ENCODE measurements at regions not wholly inside any gene's neighbourhood (a gene's known extent, or its start where the extent isn't known, plus 50 kb on each side); places are given as distances from the start of the nearest gene placed in this dataset.
A peak's percentile ranks its signal among the peaks of the same experiment; 100 is the strongest.

DNA sequence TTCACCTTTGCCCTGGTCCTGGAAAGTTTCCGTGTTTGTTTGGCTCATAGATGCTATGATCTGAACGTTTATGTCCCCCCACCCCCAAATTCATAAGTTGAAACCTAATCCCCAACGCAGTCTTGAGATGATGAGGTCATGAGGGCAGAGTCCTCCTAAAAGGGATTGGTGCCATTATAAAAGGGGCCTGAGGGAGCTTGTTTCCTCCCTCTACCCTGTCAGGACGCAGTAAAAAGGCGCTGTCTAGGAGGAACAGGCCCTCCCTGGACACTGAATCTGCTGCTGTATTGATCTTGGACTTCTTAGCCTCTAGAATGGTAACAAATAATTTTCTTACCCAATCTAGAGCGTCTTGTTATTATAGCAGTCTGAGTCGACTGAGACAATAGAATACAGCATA, 2190.6 kb upstream of the TENM3 start:
- H3K9me3 Mint-ChIP-seq (ENCODE audit: unreplicated experiment), result no peaks in the 10 kb centered on the region
- H3K27ac Mint-ChIP-seq (ENCODE audit: unreplicated experiment), result no peak overlapping the region
- TF ChIP-seq, protein P1, sequence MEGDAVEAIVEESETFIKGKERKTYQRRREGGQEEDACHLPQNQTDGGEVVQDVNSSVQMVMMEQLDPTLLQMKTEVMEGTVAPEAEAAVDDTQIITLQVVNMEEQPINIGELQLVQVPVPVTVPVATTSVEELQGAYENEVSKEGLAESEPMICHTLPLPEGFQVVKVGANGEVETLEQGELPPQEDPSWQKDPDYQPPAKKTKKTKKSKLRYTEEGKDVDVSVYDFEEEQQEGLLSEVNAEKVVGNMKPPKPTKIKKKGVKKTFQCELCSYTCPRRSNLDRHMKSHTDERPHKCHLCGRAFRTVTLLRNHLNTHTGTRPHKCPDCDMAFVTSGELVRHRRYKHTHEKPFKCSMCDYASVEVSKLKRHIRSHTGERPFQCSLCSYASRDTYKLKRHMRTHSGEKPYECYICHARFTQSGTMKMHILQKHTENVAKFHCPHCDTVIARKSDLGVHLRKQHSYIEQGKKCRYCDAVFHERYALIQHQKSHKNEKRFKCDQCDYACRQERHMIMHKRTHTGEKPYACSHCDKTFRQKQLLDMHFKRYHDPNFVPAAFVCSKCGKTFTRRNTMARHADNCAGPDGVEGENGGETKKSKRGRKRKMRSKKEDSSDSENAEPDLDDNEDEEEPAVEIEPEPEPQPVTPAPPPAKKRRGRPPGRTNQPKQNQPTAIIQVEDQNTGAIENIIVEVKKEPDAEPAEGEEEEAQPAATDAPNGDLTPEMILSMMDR (IDR thresholded peaks at IDR 0.05), result no peak
- H3K36me3 Mint-ChIP-seq (ENCODE audit: unreplicated experiment), result no peaks in the 10 kb centered on the region
- no peak for DNase-seq (ENCODE audit: extremely low spot score, unreplicated experiment)
- peaks cover 60% of the 10 kb centered on the region for H3K27me3 Mint-ChIP-seq (ENCODE audit: unreplicated experiment)
- peaks cover 5% of the 10 kb centered on the region for H3K4me1 Mint-ChIP-seq (ENCODE audit: unreplicated experiment)
- H3K4me3 Mint-ChIP-seq (ENCODE audit: unreplicated experiment), result no peak overlapping the region

DNA sequence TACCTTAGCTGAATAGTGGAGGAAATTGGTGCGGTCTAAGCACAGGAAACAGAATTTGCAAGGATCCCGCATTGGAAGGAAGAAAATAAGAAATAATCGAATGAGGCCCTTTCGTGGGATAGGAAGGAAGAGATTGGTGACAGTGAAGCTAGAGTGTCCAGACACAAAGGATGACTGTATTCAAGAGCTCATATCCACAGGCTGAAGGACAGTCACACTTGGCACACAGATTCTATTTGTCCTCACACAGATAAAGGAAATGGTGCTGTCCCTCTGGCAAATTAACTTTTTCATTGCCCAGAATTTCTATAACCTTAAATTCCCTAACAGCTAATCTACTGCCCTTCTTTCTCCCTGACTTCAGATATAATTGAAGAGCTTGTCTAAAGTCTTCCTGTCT, 2188.9 kb upstream of the TENM3 start:
- no peak overlapping the region for H3K4me3 Mint-ChIP-seq (ENCODE audit: unreplicated experiment)

DNA sequence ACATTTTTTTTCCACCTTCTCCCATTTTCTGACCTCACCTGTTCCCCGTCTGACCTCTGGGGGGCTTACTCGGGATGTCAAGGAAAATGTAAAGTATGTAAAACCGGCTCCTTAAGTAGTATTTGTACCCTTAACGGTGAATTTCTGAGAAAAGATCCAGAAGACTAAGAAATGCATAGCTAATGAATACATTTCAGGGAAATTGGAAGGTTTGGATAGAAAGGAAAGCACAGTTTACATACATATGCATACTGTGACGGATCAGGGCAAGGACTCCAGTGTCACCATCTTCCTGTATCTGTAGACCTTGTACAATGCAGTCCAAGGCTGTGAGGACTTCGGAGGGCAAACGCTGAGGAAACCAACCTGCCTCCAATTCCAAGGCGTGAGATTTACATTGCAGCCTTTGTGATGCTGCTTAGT, 2185.9 kb upstream of the TENM3 start:
- Mint-ChIP-seq H3K27me3 (ENCODE audit: unreplicated experiment) (peaks cover 68% of the 10 kb centered on the region), H3K36me3 (ENCODE audit: unreplicated experiment) (no peaks in the 10 kb centered on the region), H3K9me3 (ENCODE audit: unreplicated experiment) (no peaks in the 10 kb centered on the region), H3K4me1 (ENCODE audit: unreplicated experiment) (peaks cover 23% of the 10 kb centered on the region), H3K4me3 (ENCODE audit: unreplicated experiment) (peak overlapping the region; percentile 73), H3K27ac (ENCODE audit: unreplicated experiment) (no peak overlapping the region)
- no peak for DNase-seq (ENCODE audit: extremely low spot score, unreplicated experiment)
- TF ChIP-seq, protein P1 (IDR thresholded peaks at IDR 0.05), result peak; percentile 5

More for the DNA sequence above, 2188.9 kb upstream of the TENM3 start:
- DNase-seq (ENCODE audit: extremely low spot score, unreplicated experiment), result no peak
- H3K4me1 Mint-ChIP-seq (ENCODE audit: unreplicated experiment), result peaks cover 8% of the 10 kb centered on the region
- H3K27me3 Mint-ChIP-seq (ENCODE audit: unreplicated experiment), result peaks cover 62% of the 10 kb centered on the region
- H3K36me3 Mint-ChIP-seq (ENCODE audit: unreplicated experiment), result no peaks in the 10 kb centered on the region
- TF ChIP-seq, protein P1 (IDR thresholded peaks at IDR 0.05), result no peak
- no peaks in the 10 kb centered on the region for H3K9me3 Mint-ChIP-seq (ENCODE audit: unreplicated experiment)
- no peak overlapping the region for H3K27ac Mint-ChIP-seq (ENCODE audit: unreplicated experiment)

DNA sequence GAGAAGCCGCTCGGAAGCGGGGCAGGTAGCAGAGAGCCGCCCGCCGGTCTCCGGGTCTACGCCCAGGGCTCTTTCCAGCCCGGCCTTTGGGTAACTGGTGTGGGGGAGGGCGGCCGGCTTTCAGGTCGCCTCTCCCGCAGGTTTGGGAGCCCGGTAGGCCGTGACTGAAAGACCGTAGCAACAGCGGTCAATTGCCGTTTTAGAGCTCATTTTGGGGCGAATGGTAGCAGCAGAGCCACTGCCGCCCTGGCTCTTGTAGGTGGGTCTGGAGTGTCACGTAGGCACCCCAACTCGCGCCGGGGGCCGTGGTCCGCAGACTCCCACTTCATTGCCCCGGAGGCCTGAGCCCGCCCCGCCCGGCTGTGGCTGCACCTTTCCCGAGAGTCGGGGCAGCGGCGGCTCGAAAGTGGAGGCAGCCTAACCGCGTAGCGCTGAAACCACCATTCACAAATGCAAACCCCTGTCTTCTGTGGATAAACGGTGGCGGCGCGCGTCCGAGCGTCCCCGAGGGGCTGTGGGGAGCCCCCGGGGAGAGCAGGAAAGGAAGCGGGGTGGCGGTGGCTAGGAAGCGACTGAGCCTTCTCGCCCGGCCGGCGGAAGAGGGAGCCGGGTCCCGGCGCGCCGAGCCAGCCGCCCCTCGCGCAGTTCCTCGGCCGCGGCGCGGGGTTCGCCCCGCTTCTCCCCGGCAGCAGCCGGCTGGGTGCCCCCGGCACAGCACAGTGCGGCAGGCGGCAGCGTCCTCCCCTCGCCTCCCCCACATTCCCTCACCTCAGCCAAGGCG, 2185.1 kb upstream of the TENM3 start:
- no peaks in the 10 kb centered on the region for H3K9me3 Mint-ChIP-seq (ENCODE audit: unreplicated experiment)
- peak; percentile 84 for DNase-seq (ENCODE audit: extremely low spot score, unreplicated experiment)
- TF ChIP-seq, protein P1 (IDR thresholded peaks at IDR 0.05), result no peak
- peaks cover 2% of the 10 kb centered on the region for H3K36me3 Mint-ChIP-seq (ENCODE audit: unreplicated experiment)
- H3K27ac Mint-ChIP-seq (ENCODE audit: unreplicated experiment), result no peak overlapping the region
- peaks cover 70% of the 10 kb centered on the region for H3K27me3 Mint-ChIP-seq (ENCODE audit: unreplicated experiment)
- H3K4me3 Mint-ChIP-seq (ENCODE audit: unreplicated experiment), result peak overlapping the region; percentile 73
- H3K4me1 Mint-ChIP-seq (ENCODE audit: unreplicated experiment), result peaks cover 23% of the 10 kb centered on the region

DNA sequence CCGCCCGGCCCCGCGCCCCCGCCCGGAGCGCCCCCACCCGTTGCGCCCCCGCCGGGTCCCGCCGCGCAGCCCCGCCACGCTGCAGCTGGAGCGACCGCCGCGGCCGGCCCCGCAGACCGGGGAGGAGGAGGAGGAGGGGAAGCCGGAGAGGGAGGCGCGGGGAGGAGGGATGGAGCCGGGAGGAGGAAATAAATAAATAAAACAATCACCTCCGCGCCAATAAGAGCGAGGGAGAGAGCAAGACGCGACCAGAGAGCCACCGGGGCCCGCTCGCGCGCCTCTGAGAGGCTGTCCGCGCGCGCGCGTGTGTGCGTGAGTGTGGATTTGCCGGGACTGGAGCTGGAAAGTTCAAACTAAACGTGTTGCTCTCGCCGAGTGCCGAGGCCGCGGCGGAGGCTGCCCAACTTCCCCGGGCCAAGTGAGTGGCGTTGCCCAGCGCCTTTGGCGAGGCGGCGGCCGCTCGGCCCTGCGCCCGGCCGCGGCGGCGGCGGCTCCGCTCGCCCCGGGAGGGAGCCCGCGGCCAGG, 2184.4 kb upstream of the TENM3 start:
- peaks cover 2% of the 10 kb centered on the region for H3K36me3 Mint-ChIP-seq (ENCODE audit: unreplicated experiment)
- peak; percentile 86 for DNase-seq (ENCODE audit: extremely low spot score, unreplicated experiment)
- TF ChIP-seq, protein P1 (IDR thresholded peaks at IDR 0.05), result no peak
- peaks cover 23% of the 10 kb centered on the region for H3K4me1 Mint-ChIP-seq (ENCODE audit: unreplicated experiment)
- no peaks in the 10 kb centered on the region for H3K9me3 Mint-ChIP-seq (ENCODE audit: unreplicated experiment)
- H3K27ac Mint-ChIP-seq (ENCODE audit: unreplicated experiment), result no peak overlapping the region
- H3K4me3 Mint-ChIP-seq (ENCODE audit: unreplicated experiment), result peak overlapping the region; percentile 85
- peaks cover 70% of the 10 kb centered on the region for H3K27me3 Mint-ChIP-seq (ENCODE audit: unreplicated experiment)

All from osteocyte (in vitro differentiated cells).